GM10266 (cell line): ENCODE measurements at regions not wholly inside any gene's neighbourhood (a gene's known extent, or its start where the extent isn't known, plus 50 kb on each side); places are given as distances from the start of the nearest gene placed in this dataset.

Source experiments
- DNase-seq: peaks from one replicate; pipeline ENCODE4 v3.0.0; 2012; ENCODE audit errors: extremely low spot score
- TF ChIP-seq, protein P1 (sequence below): IDR thresholded peaks from 2 replicates; pipeline ENCODE4 v1.5.1; 2012; ENCODE audit warnings: mild to moderate bottlenecking, low read depth; ENCODE audit not compliant: control insufficient read depth, insufficient read depth; ENCODE audit errors: missing control alignments

GRCh38 chr9:91071184-91071990 is 269.8 kb downstream of the SYK start:
- no peak for DNase-seq
- TF ChIP-seq, protein P1, sequence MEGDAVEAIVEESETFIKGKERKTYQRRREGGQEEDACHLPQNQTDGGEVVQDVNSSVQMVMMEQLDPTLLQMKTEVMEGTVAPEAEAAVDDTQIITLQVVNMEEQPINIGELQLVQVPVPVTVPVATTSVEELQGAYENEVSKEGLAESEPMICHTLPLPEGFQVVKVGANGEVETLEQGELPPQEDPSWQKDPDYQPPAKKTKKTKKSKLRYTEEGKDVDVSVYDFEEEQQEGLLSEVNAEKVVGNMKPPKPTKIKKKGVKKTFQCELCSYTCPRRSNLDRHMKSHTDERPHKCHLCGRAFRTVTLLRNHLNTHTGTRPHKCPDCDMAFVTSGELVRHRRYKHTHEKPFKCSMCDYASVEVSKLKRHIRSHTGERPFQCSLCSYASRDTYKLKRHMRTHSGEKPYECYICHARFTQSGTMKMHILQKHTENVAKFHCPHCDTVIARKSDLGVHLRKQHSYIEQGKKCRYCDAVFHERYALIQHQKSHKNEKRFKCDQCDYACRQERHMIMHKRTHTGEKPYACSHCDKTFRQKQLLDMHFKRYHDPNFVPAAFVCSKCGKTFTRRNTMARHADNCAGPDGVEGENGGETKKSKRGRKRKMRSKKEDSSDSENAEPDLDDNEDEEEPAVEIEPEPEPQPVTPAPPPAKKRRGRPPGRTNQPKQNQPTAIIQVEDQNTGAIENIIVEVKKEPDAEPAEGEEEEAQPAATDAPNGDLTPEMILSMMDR: no peak

GRCh38 chr9:91073049-91073810 is 271.6 kb downstream of the SYK start:
- DNase-seq: no peak

GRCh38 chr9:91073811-91074771 is 272.5 kb downstream of the SYK start:
- TF ChIP-seq, protein P1: no peak

More at GRCh38 chr9:91073049-91073810, 271.6 kb downstream of the SYK start:
- TF ChIP-seq, protein P1: no peak

DNA sequence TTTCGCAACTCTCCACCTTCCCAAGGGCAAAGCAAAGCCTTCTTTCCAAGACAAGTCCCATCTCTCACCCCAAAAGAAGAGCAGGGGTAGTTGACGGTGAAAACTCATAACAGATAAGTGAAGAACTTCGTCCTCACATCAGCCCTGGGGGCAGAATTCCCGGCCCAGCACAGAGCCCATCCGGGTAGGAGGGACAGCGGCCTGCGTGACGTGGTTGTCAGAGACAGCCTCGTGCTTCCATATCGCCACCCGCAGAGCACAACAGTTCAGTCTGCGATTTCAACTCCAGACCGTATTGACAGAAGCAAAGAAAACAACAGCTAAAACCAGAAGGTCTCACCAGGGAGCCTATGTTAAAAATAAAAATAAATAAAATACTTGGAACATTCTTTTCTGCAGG is 273.2 kb downstream of the SYK start:
- TF ChIP-seq, protein P1: no peak
- DNase-seq: no peak

More at GRCh38 chr9:91073811-91074771, 272.5 kb downstream of the SYK start:
- DNase-seq: no peak

- TF ChIP-seq, protein P1: no peak
- no peak for DNase-seq
These were observed 273.7 kb downstream of the SYK start for GRCh38 chr9:91075279-91075678.

DNA sequence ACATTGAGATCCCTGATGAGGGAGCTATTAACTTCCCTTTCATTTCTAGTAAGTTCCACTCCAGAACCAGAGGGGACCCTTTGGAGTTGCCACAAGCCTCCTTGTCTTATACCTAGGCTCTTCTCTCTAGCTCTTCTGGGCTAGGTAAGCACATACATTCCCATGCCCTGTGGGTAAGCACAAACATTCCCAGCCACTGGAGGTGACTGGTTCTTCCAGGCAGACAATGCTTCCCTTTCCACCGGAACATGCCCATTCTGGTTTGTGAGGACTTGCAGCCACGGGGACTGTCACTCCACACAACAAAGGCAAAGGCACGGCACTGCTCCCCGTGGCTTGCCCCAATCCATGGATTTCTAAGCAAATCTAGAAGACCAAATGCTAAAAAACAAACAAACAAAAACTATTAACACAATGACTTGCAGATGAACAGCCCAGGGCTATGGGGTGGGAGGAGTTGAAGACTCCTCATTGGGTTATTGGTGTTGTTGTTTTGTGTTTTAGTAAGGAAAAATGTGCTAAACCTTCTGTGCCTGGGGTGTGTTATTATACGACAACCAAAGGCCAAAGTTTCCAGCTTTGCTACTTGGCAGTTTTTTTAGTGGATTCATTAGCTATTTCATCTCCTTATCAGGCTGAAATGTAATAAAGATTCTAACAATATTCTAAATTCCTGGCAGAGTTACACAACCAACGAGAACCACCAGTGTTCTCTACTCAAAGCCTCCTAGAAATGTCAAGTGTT is 276.2 kb downstream of the SYK start:
- DNase-seq: no peak
- TF ChIP-seq, protein P1: no peak
